GM12878 (cell line): ENCODE measurements at regions not wholly inside any gene's neighbourhood (a gene's known extent, or its start where the extent isn't known, plus 50 kb on each side); places are given as distances from the start of the nearest gene placed in this dataset.

Source experiments
- ATAC-seq: fragments of 200-7000 bp; cut with Tn5 transposase; 3 replicates; pipeline ENCODE4 v1.9.1; 2020; ENCODE audit warnings: mild to moderate bottlenecking, moderate library complexity
- BruUV-seq: library from RNA; stranded (reverse); fragments of 400-500 nt; replicated peaks from 2 replicates; lab custom pipeline; 2021; lab: Mats Ljungman, UMichigan
- CTCF ChIA-PET: fragments of 300-600 bp; sonication (Branson Sonifier 250); formaldehyde crosslinking; extraction: SDS; loops from one replicate; lab custom pipeline; 2021; ENCODE audit warnings: inconsistent platforms; lab: Yijun Ruan, JAX
- POLR2A ChIA-PET: fragments of 350-600 bp; formaldehyde crosslinking; extraction: SDS; loops from one replicate; lab custom pipeline; 2021; ENCODE audit warnings: inconsistent platforms; lab: Charles Lee
- RAD21 ChIA-PET: fragments of 300-600 bp; sonication (Branson Sonifier 250); formaldehyde crosslinking; loops from one replicate; lab custom pipeline; 2023; ENCODE audit warnings: antibody characterized with exemption; ENCODE audit not compliant: unreplicated experiment; lab: Charles Lee
- SMC1A ChIA-PET: fragments of 300-600 bp; sonication (Branson Sonifier 250); formaldehyde crosslinking; loops from one replicate; lab custom pipeline; 2023; ENCODE audit not compliant: unreplicated experiment, uncharacterized antibody; lab: Charles Lee
- DNase-seq: peaks from one replicate; pipeline ENCODE4 v3.0.0-alpha.2; 2011; ENCODE audit warnings: low read depth, low spot score
- FAIRE-seq: peaks from 3 replicates; lab custom pipeline; 2011; peaks lifted over from hg19 to GRCh38; lab: Jason Lieb, UNC
- H2AFZ ChIP-seq: 2 replicates; pipeline ENCODE4 v1.6.0; 2011; ENCODE audit warnings: low read depth, low read length, control low read depth; ENCODE audit not compliant: control insufficient read depth
- H3K27ac ChIP-seq: 2 replicates; pipeline ENCODE4 v1.5.1; 2011; ENCODE audit warnings: control low read depth; ENCODE audit not compliant: control insufficient read depth, insufficient read depth
- H3K27me3 ChIP-seq, 2 experiments: replicated peaks in 1 of 2; 2 replicates each; pipeline versions ENCODE4 v1.6.0 to v1.6.1; 2011; ENCODE audit warnings: low read length in 1 of 2; ENCODE audit not compliant: control insufficient read depth in 2 of 2, insufficient read depth in 2 of 2
- H3K36me3 ChIP-seq, 2 experiments: 2 replicates each; pipeline ENCODE4 v1.5.1; 2011; ENCODE audit warnings: low read length in 1 of 2; ENCODE audit not compliant: control insufficient read depth in 2 of 2, insufficient read depth in 2 of 2
- H3K4me1 ChIP-seq: 2 replicates; pipeline ENCODE4 v1.6.1; 2011; ENCODE audit warnings: mild to moderate bottlenecking, low read length, moderate library complexity, mixed read lengths; ENCODE audit not compliant: control insufficient read depth, insufficient read depth
- H3K4me2 ChIP-seq: 2 replicates; pipeline ENCODE4 v1.6.0; 2011; ENCODE audit warnings: control low read depth; ENCODE audit not compliant: control insufficient read depth, insufficient read depth
- H3K4me3 ChIP-seq: fragments of 200-600 bp; sonication (generic); 2 replicates; pipeline ENCODE4 v1.5.1; 2016
- H3K79me2 ChIP-seq: 2 replicates; pipeline ENCODE4 v1.6.0; 2011; ENCODE audit warnings: low read length; ENCODE audit not compliant: control insufficient read depth, insufficient read depth
- H3K9ac ChIP-seq: 2 replicates; pipeline ENCODE4 v1.8.0; 2011; ENCODE audit warnings: low read length, control low read depth, mixed read lengths; ENCODE audit not compliant: control insufficient read depth, insufficient read depth
- H3K9me3 ChIP-seq: replicated peaks from 3 replicates; pipeline ENCODE4 v1.5.1; 2011; ENCODE audit warnings: mild to moderate bottlenecking, low read length; ENCODE audit not compliant: control insufficient read depth, insufficient read depth
- H4K20me1 ChIP-seq: 2 replicates; pipeline ENCODE4 v1.6.0; 2011; ENCODE audit not compliant: control insufficient read depth, insufficient read depth
- BCL11A ChIP-seq: IDR thresholded peaks from 2 replicates; pipeline ENCODE4 v1.6.1; 2011; ENCODE audit warnings: low read depth, low read length
- EP300 ChIP-seq, 2 experiments: fragments of 150-350 bp in 1 of 2; IDR thresholded peaks; 2 replicates each; pipeline ENCODE4 v1.6.1; 2011 to 2012; ENCODE audit warnings: low read depth in 2 of 2, low read length in 2 of 2, borderline replicate concordance in 1 of 2, improper control_type of control experiment in 1 of 2, inconsistent platforms in 1 of 2; ENCODE audit not compliant: control insufficient read depth in 1 of 2
- EZH2 ChIP-seq: IDR thresholded peaks from 2 replicates; pipeline ENCODE4 v1.6.1; 2012; ENCODE audit warnings: low read depth, mild to moderate bottlenecking, control low read depth, inconsistent platforms, low read length, borderline replicate concordance; ENCODE audit not compliant: control insufficient read depth
- HDAC6 ChIP-seq: fragments of 200-600 bp; sonication (generic); IDR thresholded peaks from one replicate; pipeline ENCODE4 v1.8.0; 2017; ENCODE audit warnings: antibody characterized with exemption; ENCODE audit not compliant: unreplicated experiment
- NFIC ChIP-seq: IDR thresholded peaks from 2 replicates; pipeline ENCODE4 v1.6.1; 2012; ENCODE audit warnings: low read depth, mild to moderate bottlenecking, inconsistent platforms, low read length, moderate library complexity
- NR2C1 ChIP-seq: fragments of 450-650 bp; IDR thresholded peaks from 2 replicates; pipeline ENCODE4 v1.6.1; 2017; ENCODE audit warnings: antibody characterized with exemption, mild to moderate bottlenecking, moderate library complexity
- SIN3A ChIP-seq: IDR thresholded peaks from 2 replicates; pipeline ENCODE4 v1.6.1; 2012; ENCODE audit warnings: low read depth, low read length, improper control_type of control experiment
- TAF1 ChIP-seq: IDR thresholded peaks from 2 replicates; pipeline ENCODE4 v1.6.1; 2011; ENCODE audit warnings: mild to moderate bottlenecking, low read depth, low read length, borderline replicate concordance
- ZBTB11 ChIP-seq: fragments of 450-650 bp; formaldehyde crosslinking; IDR thresholded peaks from 2 replicates; pipeline ENCODE4 v1.5.0; 2022; ENCODE audit warnings: mild to moderate bottlenecking, missing genetic modification characterization
- WGBS: methylation state at CpG from one replicate; pipeline ENCODE4 v1.1.6; 2016; ENCODE audit warnings: low lambda C conversion rate; ENCODE audit not compliant: insufficient replicate concordance, insufficient coverage; ENCODE audit errors: missing lambda C conversion rate; 5-methylcytosine and 5-hydroxymethylcytosine counted together
- in situ Hi-C: fragments of 300-500 bp; cut with MboI; formaldehyde crosslinking; loops from 9 replicates; pipeline ENCODE4 v1.14.3; 2018; ENCODE audit warnings: mixed read lengths
- intact Hi-C: fragments of 100-400 bp; cut with micrococcal nuclease; formaldehyde crosslinking; loops from one replicate; pipeline ENCODE4 v1.14.2; 2022; ENCODE audit not compliant: unreplicated experiment
- TF ChIP-seq, protein P1 (sequence below): fragments of 450-650 bp; IDR thresholded peaks from 2 replicates; pipeline ENCODE4 v1.6.1; 2017; ENCODE audit warnings: mild to moderate bottlenecking, low read depth, inconsistent platforms; ENCODE audit not compliant: poor library complexity, severe bottlenecking

- Histone ChIP-seq H3K9ac (no peak overlapping the region), H4K20me1 (no peaks in the 10 kb centered on the region), H3K4me3 (no peak overlapping the region), H3K27me3 (no peaks in the 10 kb centered on the region), H3K4me1 (no peaks in the 10 kb centered on the region), H3K79me2 (no peaks in the 10 kb centered on the region), H3K4me2 (no peak overlapping the region), H3K36me3 (no peaks in the 10 kb centered on the region), H2AFZ (no peak overlapping the region), H3K9me3 (no peaks in the 10 kb centered on the region), H3K27ac (no peak overlapping the region)
- intact Hi-C loops = no loop called here
- no TSS peak for BruUV-seq
- POLR2A ChIA-PET = no interaction called here
- no peak for ATAC-seq
- FAIRE-seq = no peak
- DNase-seq = no peak
- WGBS = 37% methylated on average over 4 of the region's 4 CpGs
- CTCF ChIA-PET = no interaction called here
- in situ Hi-C loops = no loop called here
- SMC1A ChIA-PET = no interaction called here
- RAD21 ChIA-PET = interaction anchor here (1.0 kb wide), 1 partner anchor 136 kb away, joined by 3 read pairs; no protein-coding TSS in a partner anchor
- no peak for TF ChIP-seq NFIC
- TF ChIP-seq, protein P1, sequence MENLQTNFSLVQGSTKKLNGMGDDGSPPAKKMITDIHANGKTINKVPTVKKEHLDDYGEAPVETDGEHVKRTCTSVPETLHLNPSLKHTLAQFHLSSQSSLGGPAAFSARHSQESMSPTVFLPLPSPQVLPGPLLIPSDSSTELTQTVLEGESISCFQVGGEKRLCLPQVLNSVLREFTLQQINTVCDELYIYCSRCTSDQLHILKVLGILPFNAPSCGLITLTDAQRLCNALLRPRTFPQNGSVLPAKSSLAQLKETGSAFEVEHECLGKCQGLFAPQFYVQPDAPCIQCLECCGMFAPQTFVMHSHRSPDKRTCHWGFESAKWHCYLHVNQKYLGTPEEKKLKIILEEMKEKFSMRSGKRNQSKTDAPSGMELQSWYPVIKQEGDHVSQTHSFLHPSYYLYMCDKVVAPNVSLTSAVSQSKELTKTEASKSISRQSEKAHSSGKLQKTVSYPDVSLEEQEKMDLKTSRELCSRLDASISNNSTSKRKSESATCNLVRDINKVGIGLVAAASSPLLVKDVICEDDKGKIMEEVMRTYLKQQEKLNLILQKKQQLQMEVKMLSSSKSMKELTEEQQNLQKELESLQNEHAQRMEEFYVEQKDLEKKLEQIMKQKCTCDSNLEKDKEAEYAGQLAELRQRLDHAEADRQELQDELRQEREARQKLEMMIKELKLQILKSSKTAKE = no peak
- TF ChIP-seq NR2C1 = no peak
- no peak for TF ChIP-seq EP300 (IDR thresholded peaks at IDR 0.05; ENCODE audit: borderline replicate concordance in 1 of 2, control insufficient read depth in 1 of 2, low read depth in 2 of 2, low read length in 2 of 2)
- TF ChIP-seq BCL11A = no peak
- no peak for TF ChIP-seq SIN3A
- no peak for TF ChIP-seq TAF1
- TF ChIP-seq EZH2 = no peak
- TF ChIP-seq HDAC6 = no peak
- TF ChIP-seq ZBTB11 = no peak
These were observed 1199.5 kb upstream of the TMPRSS15 start for GRCh38 chr21:19603011-19603593.
